CD4-positive, alpha-beta T cell treated with Interleukin-2 at 100 ng/mL for 4 hours (primary cell): ENCODE measurements at regions not wholly inside any gene's neighbourhood (a gene's known extent, or its start where the extent isn't known, plus 50 kb on each side); places are given as distances from the start of the nearest gene placed in this dataset.

ENCODE experiments used
- DNase-seq: peaks from one replicate; pipeline ENCODE4 v3.0.0-alpha.2; 2020; ENCODE audit warnings: low spot score

DNA sequence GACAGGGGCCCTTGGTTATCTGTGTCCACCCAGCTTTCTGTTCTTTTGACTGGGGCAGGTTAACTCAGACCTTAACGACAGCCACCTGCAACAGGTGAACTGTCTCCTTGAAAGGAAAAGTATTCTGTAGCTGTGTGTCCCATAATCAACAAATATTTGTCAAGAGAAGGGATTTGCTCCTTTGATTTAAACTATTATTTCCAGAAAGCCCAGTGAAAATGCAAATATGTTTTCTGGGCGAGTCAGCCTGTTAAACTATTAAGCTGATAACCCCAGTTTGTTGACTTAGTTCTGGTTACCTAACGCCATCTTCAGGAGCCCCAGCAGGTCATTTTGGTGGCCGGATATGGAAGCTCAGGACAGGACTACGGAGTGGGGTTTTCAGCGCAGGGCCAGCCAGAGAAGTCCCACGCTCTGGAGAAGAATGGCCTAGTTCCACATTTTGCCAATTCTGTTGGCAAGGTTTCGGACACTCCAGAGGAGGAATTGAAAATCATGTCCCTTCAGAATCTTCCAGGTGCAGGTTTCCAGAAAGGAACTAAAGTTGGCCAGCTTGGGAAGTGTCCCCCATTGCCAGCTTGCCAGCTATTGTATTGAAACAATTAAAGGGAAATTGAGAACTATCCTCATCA lies 54.5 kb downstream of the ADRA2A start:
- no peak for DNase-seq

DNA sequence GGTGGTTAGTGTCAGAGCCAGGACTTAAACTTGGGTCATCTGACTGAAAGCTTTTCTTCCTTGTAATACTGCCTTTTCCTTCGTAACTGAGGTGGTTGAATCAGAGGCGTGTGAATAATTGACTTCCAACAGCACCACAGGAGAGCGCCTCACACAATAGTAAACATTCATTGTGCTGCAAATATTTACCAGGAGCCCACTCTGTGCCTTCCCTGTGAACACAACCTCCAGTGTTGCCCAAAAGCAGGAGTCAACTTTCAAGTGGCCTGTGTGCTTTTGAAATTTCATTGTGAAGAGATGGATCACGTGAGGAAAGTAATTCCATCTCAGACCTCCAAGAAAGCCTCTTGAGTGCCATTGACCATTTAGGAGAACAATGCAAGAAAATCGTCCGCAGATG lies 60.2 kb downstream of the ADRA2A start:
- no peak for DNase-seq

DNA sequence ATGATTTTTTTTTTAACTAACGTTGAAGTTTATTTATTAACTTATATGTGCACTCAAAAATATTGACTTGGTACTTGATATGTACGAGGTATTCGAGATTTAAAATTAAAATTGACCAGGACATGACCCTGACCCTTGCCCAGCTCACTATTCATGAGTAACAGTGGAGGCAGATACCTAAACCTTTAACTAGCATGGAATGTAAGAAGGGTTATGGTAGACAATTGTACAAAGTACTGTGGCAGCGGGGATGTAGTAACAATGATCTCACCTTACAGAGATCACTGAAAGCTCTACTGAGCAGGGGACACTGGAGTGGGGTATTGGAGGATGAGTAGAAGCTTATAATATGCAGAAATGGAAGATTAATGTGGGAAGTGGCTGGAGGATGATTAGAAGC lies 60.8 kb downstream of the ADRA2A start:
- DNase-seq = no peak

DNA sequence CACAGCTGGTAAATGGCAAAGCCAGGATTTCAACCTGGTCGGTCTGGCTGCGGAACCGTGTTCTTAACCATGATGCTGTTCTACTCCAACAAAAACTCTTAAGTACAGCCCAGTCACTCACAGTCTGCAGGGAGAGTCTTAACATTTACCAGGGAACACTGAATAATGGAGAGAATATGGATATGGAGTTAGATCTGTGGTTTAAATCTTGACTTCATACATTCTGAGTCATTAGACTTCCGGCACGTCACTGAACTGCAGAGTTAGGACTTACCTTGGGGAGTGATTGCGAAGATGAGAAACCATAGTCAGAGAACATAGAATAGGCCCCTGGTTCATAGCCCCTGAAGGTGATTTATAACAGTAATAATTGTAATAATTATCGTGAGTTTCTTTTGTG lies 61.7 kb downstream of the ADRA2A start:
- no peak for DNase-seq

DNA sequence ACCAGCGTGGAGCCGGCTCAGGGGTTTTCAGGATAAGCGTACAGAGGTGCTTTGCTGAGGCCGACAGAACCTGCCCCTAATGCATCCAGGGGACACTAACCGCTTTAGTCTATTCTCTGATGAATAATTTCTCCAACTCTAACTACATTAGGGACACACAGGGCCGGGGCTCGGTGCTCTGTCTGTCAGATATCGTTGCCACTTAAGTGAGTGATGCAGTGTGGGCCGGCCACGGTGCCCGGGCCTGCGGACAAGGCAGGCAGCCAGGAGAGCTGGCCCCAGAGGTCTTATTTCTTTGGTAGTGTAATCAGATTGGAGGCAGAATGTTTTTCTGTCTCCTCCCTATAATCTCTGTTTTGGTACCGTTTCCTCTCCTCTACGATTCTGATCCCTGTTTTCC lies 62.7 kb downstream of the ADRA2A start:
- DNase-seq = no peak

DNA sequence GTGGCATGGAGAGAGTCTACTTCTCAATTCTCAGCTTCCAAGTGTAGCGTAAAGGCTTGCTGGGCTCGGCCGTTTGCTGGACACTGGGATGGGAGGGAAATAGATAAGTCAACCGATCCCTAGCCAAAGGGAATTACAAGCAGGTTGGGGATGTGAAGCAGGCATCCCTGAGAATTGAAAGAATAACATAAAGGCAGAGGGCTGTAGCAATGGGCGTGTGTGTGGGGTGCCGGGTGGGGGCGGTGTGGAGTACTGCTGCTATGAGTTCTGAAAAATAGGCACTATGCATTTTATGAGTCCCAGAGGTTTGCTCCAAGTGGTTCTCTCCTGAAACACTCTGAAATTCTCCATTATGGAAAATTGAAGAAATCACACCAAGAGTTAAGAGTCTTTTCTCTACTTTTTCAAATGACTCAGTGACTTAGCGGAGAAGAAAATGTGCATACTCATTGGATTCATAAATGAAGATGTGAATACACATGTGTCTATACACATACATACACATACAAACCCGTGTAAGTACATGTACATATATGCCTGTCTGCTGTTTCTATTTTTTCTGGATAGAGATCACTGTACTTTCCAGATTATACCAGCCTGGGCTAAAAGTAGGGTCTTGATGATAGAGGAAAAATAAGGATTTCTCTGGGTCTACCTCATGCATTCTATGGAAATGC lies 65.4 kb downstream of the ADRA2A start:
- DNase-seq = no peak

- DNase-seq = no peak
Measured at GRCh38 chr10:111146025-111146640, 69.3 kb downstream of the ADRA2A start.

DNA sequence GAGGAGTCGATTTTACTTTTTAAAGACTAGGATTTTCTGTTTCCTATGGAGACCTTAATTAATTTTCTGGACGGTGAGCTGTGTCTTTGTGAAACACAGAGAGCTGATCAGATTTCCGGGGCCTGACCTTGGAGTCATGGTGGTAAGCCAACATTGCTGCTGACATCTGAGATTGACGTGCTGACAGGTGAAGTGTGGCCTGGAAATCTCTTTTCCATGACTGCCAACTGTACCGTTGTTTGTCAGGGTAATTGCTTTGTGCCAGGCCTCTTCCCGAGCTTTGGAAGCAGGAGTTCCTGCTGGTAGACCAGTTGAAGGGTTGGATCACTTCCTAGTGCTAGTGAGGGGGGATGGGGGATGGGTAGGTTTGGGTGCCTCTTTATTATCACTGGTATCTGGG lies 71.2 kb downstream of the ADRA2A start:
- DNase-seq = no peak

DNA sequence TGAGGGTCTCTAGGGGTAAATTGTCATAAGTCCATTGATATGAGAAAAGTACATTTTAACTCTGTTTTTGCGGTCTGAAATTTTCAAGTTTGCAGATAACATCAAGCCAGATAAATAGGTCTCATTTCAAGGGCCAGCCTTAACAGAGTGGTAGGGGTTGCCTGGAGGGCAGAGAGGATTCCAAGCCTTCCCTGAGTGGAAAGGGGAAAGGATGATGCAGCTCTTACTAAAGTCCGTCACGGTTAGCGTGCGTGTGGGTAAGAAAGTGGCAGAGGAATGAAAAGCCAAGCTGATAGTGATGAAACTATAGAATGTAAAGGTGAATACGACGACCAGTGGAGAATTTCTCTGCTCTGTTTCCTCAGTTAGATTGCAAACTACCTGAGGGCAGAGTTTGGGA lies 71.6 kb downstream of the ADRA2A start:
- no peak for DNase-seq

- no peak for DNase-seq
Measured at GRCh38 chr10:111150691-111151090, 73.9 kb downstream of the ADRA2A start.

GRCh38 chr10:111151595-111152307 lies 74.9 kb downstream of the ADRA2A start:
- no peak for DNase-seq

GRCh38 chr10:111156754-111157153 lies 79.9 kb downstream of the ADRA2A start:
- DNase-seq = no peak

- no peak for DNase-seq
Measured at GRCh38 chr10:111158595-111158994, 81.8 kb downstream of the ADRA2A start.

DNA sequence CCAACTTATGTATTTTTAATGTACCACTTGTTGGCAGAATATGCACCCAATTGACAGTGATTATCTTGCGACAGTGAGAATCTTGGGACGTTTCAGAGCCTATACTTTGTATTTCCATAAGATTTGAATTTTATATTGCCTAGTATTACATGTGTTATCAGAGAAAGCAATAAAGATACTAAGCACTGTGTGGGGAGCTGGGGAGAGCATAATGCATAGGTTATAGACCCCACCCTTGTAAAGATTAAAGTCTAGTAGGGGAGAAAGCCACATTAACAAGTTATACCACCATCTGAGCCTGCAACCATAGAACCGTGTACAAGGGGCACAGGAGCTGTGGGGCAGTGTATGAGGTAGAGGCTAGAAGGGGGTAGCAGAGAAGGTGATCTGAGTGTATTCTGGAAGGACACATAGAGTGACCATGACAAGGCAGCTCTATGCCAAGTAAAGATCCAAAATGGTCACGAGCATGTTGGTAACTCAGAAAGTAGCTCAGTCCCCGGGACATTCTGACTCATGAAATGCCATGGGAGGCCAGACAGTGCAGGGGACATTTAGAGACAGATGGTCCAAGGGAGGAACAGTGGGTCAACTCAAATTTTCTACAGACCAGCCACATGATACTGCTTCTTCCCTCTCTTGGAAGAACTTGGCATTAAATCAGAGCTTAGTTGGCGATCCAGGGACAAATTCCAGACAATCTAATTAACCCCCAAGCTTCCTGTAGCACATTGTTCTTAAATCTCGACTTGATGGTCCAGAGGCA lies 84.5 kb downstream of the ADRA2A start:
- DNase-seq = no peak

DNA sequence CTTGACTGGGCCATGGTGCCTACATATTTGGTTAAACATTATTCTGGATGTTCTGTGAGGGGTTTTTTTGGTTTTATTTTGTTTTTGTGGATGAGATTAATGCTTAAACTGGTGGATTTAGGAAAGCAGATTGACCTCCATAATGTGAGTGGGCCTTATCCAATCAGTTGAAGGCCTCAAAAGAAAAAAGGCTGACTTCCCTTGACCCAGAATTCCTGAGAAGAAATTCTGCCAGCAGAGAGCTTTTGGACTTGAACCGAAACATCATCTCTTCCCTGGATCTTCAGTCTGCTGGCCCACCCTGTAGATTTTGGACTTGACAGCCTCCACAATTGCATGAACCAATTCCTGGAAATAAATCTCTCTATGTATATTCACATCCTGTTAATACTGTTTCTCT lies 94.4 kb downstream of the ADRA2A start:
- DNase-seq = no peak

- DNase-seq = no peak
Measured at GRCh38 chr10:111175787-111176186, 99.0 kb downstream of the ADRA2A start.

- no peak for DNase-seq
Measured at GRCh38 chr10:111177379-111177778, 100.5 kb downstream of the ADRA2A start.

GRCh38 chr10:111179514-111179913 lies 102.7 kb downstream of the ADRA2A start:
- DNase-seq = no peak

GRCh38 chr10:111186358-111186757 lies 109.5 kb downstream of the ADRA2A start:
- no peak for DNase-seq

- DNase-seq = no peak
Measured at GRCh38 chr10:111187096-111187495, 110.3 kb downstream of the ADRA2A start.

DNA sequence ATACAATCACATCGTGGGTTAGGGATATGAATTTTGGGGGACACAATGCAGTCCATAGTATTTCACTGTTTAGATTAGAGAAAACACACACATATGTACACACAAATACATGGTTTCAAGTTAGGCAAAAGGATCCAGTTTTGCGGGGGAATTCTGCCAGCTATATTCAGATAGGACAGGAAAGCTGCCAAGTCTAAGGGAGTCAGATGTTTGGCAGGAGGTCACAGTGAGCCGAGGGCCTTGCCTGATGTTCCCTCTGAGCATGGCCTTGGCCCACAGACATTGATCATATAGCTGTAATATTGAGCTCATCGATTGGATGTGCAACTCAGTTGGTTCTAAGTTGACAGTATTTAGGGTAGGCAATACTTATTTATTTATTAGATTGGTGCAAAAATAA lies 122.8 kb downstream of the ADRA2A start:
- DNase-seq = no peak

- DNase-seq = no peak
Measured at GRCh38 chr10:111200505-111201186, 123.8 kb downstream of the ADRA2A start.
